BE2C (cell line): ENCODE measurements at regions not wholly inside any gene's neighbourhood (a gene's known extent, or its start where the extent isn't known, plus 50 kb on each side); places are given as distances from the start of the nearest gene placed in this dataset.
"Not testable (repeated sequence)": the region's sequence is repeated elsewhere in the genome, so short reads cannot be mapped to it uniquely, and the experiment has no call there.

Source experiments
- DNase-seq: peaks from one replicate; pipeline ENCODE4 v3.0.0-alpha.2; 2020
- H3K27me3 ChIP-seq: fragments of 250-450 bp; sonication (Bioruptor Pico); 2 replicates; pipeline ENCODE4 v1.5.1; 2020; ENCODE audit warnings: mild to moderate bottlenecking
- H3K36me3 ChIP-seq: fragments of 250-450 bp; sonication (Bioruptor Pico); 2 replicates; pipeline ENCODE4 v1.5.1; 2020; ENCODE audit warnings: mild to moderate bottlenecking
- H3K4me1 ChIP-seq: fragments of 250-450 bp; sonication (Bioruptor Pico); 2 replicates; pipeline ENCODE4 v1.5.1; 2020
- H3K4me3 ChIP-seq: 2 replicates; pipeline ENCODE4 v1.5.1; 2011; ENCODE audit warnings: low read depth, low read length
- H3K9me3 ChIP-seq: fragments of 250-450 bp; sonication (Bioruptor Pico); 2 replicates; pipeline ENCODE4 v1.5.1; 2020
- TF ChIP-seq, protein P1 (sequence below): IDR thresholded peaks from 2 replicates; pipeline ENCODE4 v1.5.1; 2012; ENCODE audit warnings: mild to moderate bottlenecking, low read depth, low read length

DNA sequence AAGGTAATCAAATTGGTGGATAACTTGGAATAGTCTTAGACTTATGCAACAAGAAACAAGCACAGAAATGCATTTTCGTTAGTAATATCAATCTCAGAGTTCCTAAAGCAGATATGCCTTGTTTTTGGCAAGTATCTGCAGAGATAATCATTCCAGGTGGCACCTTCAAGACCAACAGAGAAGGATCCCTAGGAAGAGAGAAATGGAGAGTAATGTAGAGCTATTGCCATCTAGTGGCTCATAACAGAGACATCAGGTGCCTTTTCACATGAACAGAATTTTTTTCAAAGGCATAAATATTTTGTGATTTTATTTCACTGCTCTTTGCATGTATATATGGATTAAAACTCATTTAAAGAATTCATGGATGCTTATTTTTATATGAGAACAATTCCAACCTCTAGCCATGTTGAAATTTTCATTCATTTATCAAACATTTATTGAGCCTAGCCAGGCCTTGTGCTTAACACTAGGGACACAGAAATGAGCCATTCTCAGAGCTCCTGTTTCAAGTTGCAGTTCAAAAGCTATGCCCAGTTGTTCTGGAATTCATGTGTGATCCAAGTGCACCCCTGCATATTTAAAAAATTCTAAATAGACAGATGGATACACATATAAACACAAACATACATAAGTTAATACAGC lies 117.5 kb upstream of the OR13F1 start:
- Histone ChIP-seq H3K36me3 (no peaks in the 10 kb centered on the region), H3K9me3 (no peaks in the 10 kb centered on the region; the same call in 1 of the 2 replicates), H3K4me3 (no peak overlapping the region), H3K27me3 (no peaks in the 10 kb centered on the region), H3K4me1 (no peaks in the 10 kb centered on the region)
- DNase-seq: no peak
- TF ChIP-seq, protein P1, sequence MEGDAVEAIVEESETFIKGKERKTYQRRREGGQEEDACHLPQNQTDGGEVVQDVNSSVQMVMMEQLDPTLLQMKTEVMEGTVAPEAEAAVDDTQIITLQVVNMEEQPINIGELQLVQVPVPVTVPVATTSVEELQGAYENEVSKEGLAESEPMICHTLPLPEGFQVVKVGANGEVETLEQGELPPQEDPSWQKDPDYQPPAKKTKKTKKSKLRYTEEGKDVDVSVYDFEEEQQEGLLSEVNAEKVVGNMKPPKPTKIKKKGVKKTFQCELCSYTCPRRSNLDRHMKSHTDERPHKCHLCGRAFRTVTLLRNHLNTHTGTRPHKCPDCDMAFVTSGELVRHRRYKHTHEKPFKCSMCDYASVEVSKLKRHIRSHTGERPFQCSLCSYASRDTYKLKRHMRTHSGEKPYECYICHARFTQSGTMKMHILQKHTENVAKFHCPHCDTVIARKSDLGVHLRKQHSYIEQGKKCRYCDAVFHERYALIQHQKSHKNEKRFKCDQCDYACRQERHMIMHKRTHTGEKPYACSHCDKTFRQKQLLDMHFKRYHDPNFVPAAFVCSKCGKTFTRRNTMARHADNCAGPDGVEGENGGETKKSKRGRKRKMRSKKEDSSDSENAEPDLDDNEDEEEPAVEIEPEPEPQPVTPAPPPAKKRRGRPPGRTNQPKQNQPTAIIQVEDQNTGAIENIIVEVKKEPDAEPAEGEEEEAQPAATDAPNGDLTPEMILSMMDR: peak; percentile 70

DNA sequence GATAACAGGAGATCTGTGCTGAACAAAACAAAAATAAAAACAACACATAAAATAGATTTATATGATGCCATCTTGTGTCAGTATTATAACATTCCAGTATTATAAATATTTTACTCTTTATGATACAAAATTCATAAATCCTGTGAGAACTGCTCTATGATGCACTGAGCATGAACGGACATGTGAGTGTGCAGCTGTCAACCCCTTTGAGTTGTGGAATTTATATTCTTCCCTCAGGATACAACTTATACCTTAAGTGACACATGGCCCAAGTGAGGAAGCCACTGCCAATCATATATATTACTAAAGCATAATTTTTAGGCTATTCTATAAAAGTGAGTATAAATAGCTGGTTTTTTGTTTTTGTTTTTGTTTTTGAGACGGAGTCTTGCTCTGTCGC lies 116.0 kb upstream of the OR13F1 start:
- TF ChIP-seq, protein P1: no peak
- DNase-seq: no peak
- Histone ChIP-seq H3K36me3 (no peaks in the 10 kb centered on the region), H3K4me1 (no peaks in the 10 kb centered on the region), H3K4me3 (no peak overlapping the region), H3K9me3 (no peaks in the 10 kb centered on the region; the same call in 1 of the 2 replicates), H3K27me3 (no peaks in the 10 kb centered on the region)

DNA sequence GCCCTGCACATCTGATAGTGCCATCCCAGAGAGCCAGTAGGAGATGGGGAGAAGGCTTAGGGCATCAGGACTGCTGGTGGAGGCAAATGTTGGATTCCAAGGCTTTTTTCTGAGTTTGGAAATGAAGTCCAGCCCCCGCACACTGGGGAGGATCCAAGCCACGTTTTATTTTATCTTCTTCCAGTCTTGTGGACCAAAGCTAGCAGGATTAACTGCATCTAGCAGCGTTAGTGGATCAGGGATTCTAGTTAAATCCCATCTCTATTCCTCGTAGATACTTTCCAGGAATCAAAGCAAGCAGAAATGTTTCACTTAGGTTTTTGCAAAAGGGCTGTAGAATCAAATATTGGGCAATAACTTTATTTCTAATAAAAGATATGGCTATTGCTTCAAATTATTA lies 114.7 kb upstream of the OR13F1 start:
- TF ChIP-seq, protein P1: no peak
- no peaks in the 10 kb centered on the region; the same call in 1 of the 2 replicates for H3K9me3 ChIP-seq
- DNase-seq: no peak
- H3K4me1 ChIP-seq: no peaks in the 10 kb centered on the region
- H3K4me3 ChIP-seq: no peak overlapping the region
- no peaks in the 10 kb centered on the region for H3K36me3 ChIP-seq
- H3K27me3 ChIP-seq: no peaks in the 10 kb centered on the region

DNA sequence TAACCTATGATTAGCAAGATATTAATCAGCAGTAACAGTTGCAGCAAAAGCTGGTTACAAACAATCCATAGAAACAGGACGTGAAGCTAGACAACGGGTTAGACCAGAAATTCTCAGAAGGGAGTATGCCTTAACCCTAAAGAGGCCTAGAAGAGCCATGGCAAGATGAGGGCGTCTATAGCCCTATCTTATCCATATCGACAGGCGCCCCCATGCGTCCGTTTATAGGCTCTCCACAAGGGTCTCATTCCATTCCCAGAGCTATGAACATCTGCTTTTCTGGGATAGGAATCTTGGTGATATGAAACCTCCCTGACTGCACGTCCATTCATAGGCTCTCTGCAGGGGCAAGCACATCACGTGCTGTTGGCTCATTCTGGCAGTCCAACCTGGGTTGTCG lies 109.2 kb upstream of the OR13F1 start:
- H3K27me3 ChIP-seq, H3K9me3 ChIP-seq, H3K4me3 ChIP-seq, H3K36me3 ChIP-seq, DNase-seq, H3K4me1 ChIP-seq: not testable (repeated sequence)

DNA sequence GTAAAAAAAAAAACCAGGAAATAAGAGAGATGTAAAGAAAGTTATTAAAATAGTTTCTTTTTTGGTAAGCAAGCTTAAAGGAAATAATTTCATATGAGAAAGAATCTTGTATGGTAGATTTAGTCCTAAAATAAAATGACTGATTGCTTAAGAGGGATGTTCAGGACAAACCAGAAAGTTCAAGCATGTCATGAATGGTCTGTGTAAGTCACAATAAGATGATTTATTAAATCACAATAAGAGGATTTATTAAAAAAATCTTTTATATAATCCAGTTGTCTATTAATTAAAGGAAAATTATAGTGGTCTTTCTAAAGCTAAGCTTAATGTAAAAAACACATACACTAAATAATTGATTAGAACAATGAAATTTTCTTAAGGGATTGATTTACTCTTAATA lies 91.8 kb upstream of the OR13F1 start:
- no peaks in the 10 kb centered on the region for H3K4me1 ChIP-seq
- no peak for DNase-seq
- H3K4me3 ChIP-seq: no peak overlapping the region
- TF ChIP-seq, protein P1: no peak
- H3K27me3 ChIP-seq: no peaks in the 10 kb centered on the region
- H3K36me3 ChIP-seq: no peaks in the 10 kb centered on the region
- H3K9me3 ChIP-seq: no peaks in the 10 kb centered on the region; the same call in 1 of the 2 replicates

DNA sequence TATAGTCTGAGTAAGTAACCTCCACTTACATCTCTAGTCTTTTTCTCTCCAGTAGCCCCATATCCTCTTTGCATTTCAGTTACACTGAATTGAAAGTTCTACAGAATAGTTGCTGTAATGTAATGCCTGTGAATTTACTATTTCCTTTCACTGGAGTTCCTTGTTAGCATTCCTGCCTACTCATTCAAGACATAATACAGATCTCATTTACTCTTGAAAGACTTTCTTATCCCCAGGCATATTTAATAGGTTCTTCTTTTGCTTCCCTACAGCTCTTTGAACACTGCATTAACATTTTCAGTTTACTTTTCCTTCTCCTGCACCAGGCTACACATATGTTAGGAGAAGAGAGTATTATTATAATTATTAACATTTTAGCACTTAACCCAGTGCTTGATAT lies 87.6 kb upstream of the OR13F1 start:
- TF ChIP-seq, protein P1: no peak
- no peaks in the 10 kb centered on the region for H3K36me3 ChIP-seq
- no peaks in the 10 kb centered on the region for H3K27me3 ChIP-seq
- H3K4me3 ChIP-seq: no peak overlapping the region
- DNase-seq: no peak
- no peaks in the 10 kb centered on the region; the same call in 1 of the 2 replicates for H3K9me3 ChIP-seq
- H3K4me1 ChIP-seq: no peaks in the 10 kb centered on the region
